ENCODE measurements at regions not wholly inside any gene's neighbourhood (a gene's known extent, or its start where the extent isn't known, plus 50 kb on each side); places are given as distances from the start of the nearest gene placed in this dataset.

GRCh38 chr19:31103228-31103627, 246.0 kb downstream of the TSHZ3 start:
- H3K4me2 ChIP-seq (replicated peaks; ENCODE audit: extremely low read depth, low read length, poor library complexity, severe bottlenecking): no peak overlapping the region
- Mint-ChIP-seq H3K4me3 (no peak overlapping the region), H3K27me3 (ENCODE audit: low read depth in 3 of 3) (peaks cover 0 to 3% (median 2%) of the 10 kb centered on the region in 3 donors), H3K4me1 (peaks cover 32% of the 10 kb centered on the region), H3K9me3 (peaks cover 0 to 2% (median 0%) of the 10 kb centered on the region in 7 donors), H3K27ac (no peak overlapping the region), H3K36me3 (no peaks in the 10 kb centered on the region)
- 83% methylated on average over 1 of the region's 3 CpGs for WGBS (ENCODE audit: insufficient coverage)
- no peaks in the 10 kb centered on the region for H4K20me1 ChIP-seq (ENCODE audit: insufficient read depth, low read length)
- no peak for DNase-seq
- H3K4me1 ChIP-seq (ENCODE audit: control insufficient read depth in 1 of 2, insufficient read depth in 2 of 2, low read length in 2 of 2): peaks cover 0 to 16% of the 10 kb centered on the region in 2 donors
- no peak overlapping the region for H3K27ac ChIP-seq (ENCODE audit: low read depth in 1 of 2, low read length in 2 of 2)
- H2AFZ ChIP-seq (ENCODE audit: insufficient read depth, low read depth, low read length, poor library complexity, severe bottlenecking): no peak overlapping the region
- H3K79me2 ChIP-seq (ENCODE audit: insufficient read depth, low read length): no peaks in the 10 kb centered on the region
- H3K4me3 ChIP-seq (replicated peaks in 1 of 3; ENCODE audit: low read depth in 2 of 3, low read length in 3 of 3): no peak overlapping the region
- no peak overlapping the region for H3K9ac ChIP-seq (ENCODE audit: insufficient read depth, low read length, poor library complexity, severe bottlenecking)
- H3K36me3 ChIP-seq (replicated peaks in 1 of 2; ENCODE audit: control insufficient read depth in 1 of 2, insufficient read depth in 2 of 2, low read length in 2 of 2): no peaks in the 10 kb centered on the region
- H3K27me3 ChIP-seq (ENCODE audit: control insufficient read depth in 2 of 2, insufficient read depth in 2 of 2, low read length in 2 of 2): no peaks in the 10 kb centered on the region
- TF ChIP-seq, protein P1, sequence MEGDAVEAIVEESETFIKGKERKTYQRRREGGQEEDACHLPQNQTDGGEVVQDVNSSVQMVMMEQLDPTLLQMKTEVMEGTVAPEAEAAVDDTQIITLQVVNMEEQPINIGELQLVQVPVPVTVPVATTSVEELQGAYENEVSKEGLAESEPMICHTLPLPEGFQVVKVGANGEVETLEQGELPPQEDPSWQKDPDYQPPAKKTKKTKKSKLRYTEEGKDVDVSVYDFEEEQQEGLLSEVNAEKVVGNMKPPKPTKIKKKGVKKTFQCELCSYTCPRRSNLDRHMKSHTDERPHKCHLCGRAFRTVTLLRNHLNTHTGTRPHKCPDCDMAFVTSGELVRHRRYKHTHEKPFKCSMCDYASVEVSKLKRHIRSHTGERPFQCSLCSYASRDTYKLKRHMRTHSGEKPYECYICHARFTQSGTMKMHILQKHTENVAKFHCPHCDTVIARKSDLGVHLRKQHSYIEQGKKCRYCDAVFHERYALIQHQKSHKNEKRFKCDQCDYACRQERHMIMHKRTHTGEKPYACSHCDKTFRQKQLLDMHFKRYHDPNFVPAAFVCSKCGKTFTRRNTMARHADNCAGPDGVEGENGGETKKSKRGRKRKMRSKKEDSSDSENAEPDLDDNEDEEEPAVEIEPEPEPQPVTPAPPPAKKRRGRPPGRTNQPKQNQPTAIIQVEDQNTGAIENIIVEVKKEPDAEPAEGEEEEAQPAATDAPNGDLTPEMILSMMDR (IDR thresholded peaks at IDR 0.05): no peak
- H3K9me3 ChIP-seq (replicated peaks in 1 of 2; ENCODE audit: control insufficient read depth in 1 of 2, insufficient read depth in 1 of 2, low read length in 2 of 2): no peaks in the 10 kb centered on the region
- intact Hi-C loops (cut with micrococcal nuclease): no loop called here

DNA sequence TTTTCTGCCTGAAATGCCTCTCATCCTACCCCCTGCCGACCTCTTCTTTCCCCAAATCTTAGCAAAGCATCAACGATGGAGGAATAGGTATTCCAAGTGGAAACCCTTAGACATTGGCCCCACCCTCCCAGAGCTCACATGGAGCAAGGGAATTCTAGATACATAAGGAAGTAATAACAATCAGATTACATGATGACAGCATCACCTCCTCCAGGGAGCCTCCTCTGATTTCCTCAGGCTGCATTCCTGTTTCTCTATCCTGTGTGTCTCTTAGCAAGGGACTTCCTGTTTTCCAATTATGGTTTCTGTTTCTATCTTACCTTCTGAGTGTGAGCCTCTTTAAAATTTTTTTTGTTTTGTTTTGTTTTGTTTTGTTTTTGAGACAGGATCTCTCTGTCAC, 246.6 kb downstream of the TSHZ3 start:
- Histone ChIP-seq H3K27me3 (ENCODE audit: control insufficient read depth in 2 of 2, insufficient read depth in 2 of 2, low read length in 2 of 2) (no peaks in the 10 kb centered on the region), H4K20me1 (ENCODE audit: insufficient read depth, low read length) (no peaks in the 10 kb centered on the region), H2AFZ (ENCODE audit: insufficient read depth, low read depth, low read length, poor library complexity, severe bottlenecking) (no peak overlapping the region), H3K36me3 (replicated peaks in 1 of 2; ENCODE audit: control insufficient read depth in 1 of 2, insufficient read depth in 2 of 2, low read length in 2 of 2) (no peaks in the 10 kb centered on the region), H3K4me2 (replicated peaks; ENCODE audit: extremely low read depth, low read length, poor library complexity, severe bottlenecking) (no peak overlapping the region), H3K9me3 (replicated peaks in 1 of 2; ENCODE audit: control insufficient read depth in 1 of 2, insufficient read depth in 1 of 2, low read length in 2 of 2) (no peaks in the 10 kb centered on the region), H3K4me1 (ENCODE audit: control insufficient read depth in 1 of 2, insufficient read depth in 2 of 2, low read length in 2 of 2) (peaks cover 0 to 16% of the 10 kb centered on the region in 2 donors), H3K79me2 (ENCODE audit: insufficient read depth, low read length) (no peaks in the 10 kb centered on the region), H3K9ac (ENCODE audit: insufficient read depth, low read length, poor library complexity, severe bottlenecking) (no peak overlapping the region), H3K27ac (ENCODE audit: low read depth in 1 of 2, low read length in 2 of 2) (no peak overlapping the region), H3K4me3 (replicated peaks in 1 of 3; ENCODE audit: low read depth in 2 of 3, low read length in 3 of 3) (no peak overlapping the region)
- Mint-ChIP-seq H3K9me3 (peaks cover 0 to 2% (median 0%) of the 10 kb centered on the region in 7 donors), H3K4me3 (no peak overlapping the region), H3K36me3 (no peaks in the 10 kb centered on the region), H3K27me3 (ENCODE audit: low read depth in 3 of 3) (peaks cover 0 to 3% (median 2%) of the 10 kb centered on the region in 3 donors), H3K4me1 (peaks cover 27% of the 10 kb centered on the region), H3K27ac (no peak overlapping the region)
- intact Hi-C loops (cut with micrococcal nuclease): no loop called here
- whole genome bisulfite sequencing (ENCODE audit: insufficient coverage): no CpG with 5 or more reads among the region's 2 CpGs
- peak in 1 of 3 donors; percentile 12 for DNase-seq
- TF ChIP-seq, protein P1 (IDR thresholded peaks at IDR 0.05): no peak
